ENCODE measurements at regions not wholly inside any gene's neighbourhood (a gene's known extent, or its start where the extent isn't known, plus 50 kb on each side); places are given as distances from the start of the nearest gene placed in this dataset.

- TF ChIP-seq, protein P1, sequence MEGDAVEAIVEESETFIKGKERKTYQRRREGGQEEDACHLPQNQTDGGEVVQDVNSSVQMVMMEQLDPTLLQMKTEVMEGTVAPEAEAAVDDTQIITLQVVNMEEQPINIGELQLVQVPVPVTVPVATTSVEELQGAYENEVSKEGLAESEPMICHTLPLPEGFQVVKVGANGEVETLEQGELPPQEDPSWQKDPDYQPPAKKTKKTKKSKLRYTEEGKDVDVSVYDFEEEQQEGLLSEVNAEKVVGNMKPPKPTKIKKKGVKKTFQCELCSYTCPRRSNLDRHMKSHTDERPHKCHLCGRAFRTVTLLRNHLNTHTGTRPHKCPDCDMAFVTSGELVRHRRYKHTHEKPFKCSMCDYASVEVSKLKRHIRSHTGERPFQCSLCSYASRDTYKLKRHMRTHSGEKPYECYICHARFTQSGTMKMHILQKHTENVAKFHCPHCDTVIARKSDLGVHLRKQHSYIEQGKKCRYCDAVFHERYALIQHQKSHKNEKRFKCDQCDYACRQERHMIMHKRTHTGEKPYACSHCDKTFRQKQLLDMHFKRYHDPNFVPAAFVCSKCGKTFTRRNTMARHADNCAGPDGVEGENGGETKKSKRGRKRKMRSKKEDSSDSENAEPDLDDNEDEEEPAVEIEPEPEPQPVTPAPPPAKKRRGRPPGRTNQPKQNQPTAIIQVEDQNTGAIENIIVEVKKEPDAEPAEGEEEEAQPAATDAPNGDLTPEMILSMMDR (IDR thresholded peaks at IDR 0.05; ENCODE audit: control extremely low read depth, extremely low read depth, low read depth, missing control alignments) = no peak
- DNase-seq (ENCODE audit: extremely low spot score) = no peak
- CTCF ChIA-PET = no interaction called here
- POLR2A ChIA-PET = no interaction called here
These were observed 1842.3 kb upstream of the CDH6 start for GRCh38 chr5:29351170-29351569.

GRCh38 chr5:29337030-29337429, 1856.5 kb upstream of the CDH6 start:
- DNase-seq (ENCODE audit: extremely low spot score) = no peak
- ChIA-PET POLR2A (no interaction called here), CTCF (no interaction called here)
- TF ChIP-seq, protein P1 (IDR thresholded peaks at IDR 0.05; ENCODE audit: control extremely low read depth, extremely low read depth, low read depth, missing control alignments) = no peak

- POLR2A ChIA-PET = no interaction called here
- DNase-seq (ENCODE audit: extremely low spot score) = no peak
- TF ChIP-seq, protein P1 (IDR thresholded peaks at IDR 0.05; ENCODE audit: control extremely low read depth, extremely low read depth, low read depth, missing control alignments) = no peak
- CTCF ChIA-PET = no interaction called here
These were observed 1871.9 kb upstream of the CDH6 start for GRCh38 chr5:29321591-29321990.

DNA sequence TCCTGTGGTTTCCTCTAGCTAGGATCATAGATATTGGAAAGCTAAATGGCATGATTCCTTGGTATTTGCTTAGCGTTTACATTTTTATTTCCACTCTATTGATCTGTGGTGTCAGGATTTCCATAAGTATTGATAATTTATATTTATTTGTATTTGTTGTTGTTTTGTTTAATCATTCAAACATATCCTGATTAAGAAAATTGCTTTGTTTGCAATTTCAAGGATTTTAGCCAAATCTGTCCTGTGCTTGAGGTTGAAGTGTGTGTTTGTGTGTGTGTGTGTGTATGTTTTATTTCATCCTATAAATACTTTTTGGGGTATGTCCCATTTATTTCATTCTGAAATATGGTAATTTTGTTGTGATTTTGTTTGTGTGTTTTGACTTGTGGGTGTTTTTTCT, 1884.1 kb upstream of the CDH6 start:
- CTCF ChIA-PET = no interaction called here
- DNase-seq (ENCODE audit: extremely low spot score) = no peak
- TF ChIP-seq, protein P1 (IDR thresholded peaks at IDR 0.05; ENCODE audit: control extremely low read depth, extremely low read depth, low read depth, missing control alignments) = no peak
- POLR2A ChIA-PET = no interaction called here

GRCh38 chr5:29307478-29307877, 1886.0 kb upstream of the CDH6 start:
- DNase-seq (ENCODE audit: extremely low spot score) = no peak
- POLR2A ChIA-PET = no interaction called here
- CTCF ChIA-PET = interaction anchor here (1.1 kb wide), 1 partner anchor 11 kb away, joined by 3 read pairs; no protein-coding TSS in a partner anchor
- TF ChIP-seq, protein P1 (IDR thresholded peaks at IDR 0.05; ENCODE audit: control extremely low read depth, extremely low read depth, low read depth, missing control alignments) = no peak

DNA sequence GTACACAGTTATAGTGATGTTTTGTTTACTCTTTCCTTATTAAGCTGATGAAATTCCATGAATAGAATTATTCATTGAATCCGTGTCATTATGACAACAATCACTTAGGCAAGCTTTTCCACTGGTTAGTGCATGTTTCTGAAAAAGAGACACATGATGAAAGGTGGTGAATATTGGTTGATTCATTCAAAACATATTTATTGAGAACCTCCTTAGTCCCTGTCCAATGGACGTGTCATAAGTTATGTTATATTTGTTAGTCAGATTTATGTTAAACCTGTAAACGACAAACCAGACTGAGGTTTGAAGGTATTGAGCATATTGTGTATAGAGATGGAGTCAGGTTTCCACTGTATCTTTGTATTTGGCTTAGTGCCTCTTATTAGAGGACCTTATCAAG, 1888.9 kb upstream of the CDH6 start:
- ChIA-PET CTCF (interaction anchor here (1.7 kb wide), 1 partner anchor 18 kb away, joined by 4 read pairs; no protein-coding TSS in a partner anchor), POLR2A (no interaction called here)
- no peak for DNase-seq (ENCODE audit: extremely low spot score)
- TF ChIP-seq, protein P1 (IDR thresholded peaks at IDR 0.05; ENCODE audit: control extremely low read depth, extremely low read depth, low read depth, missing control alignments) = no peak

DNA sequence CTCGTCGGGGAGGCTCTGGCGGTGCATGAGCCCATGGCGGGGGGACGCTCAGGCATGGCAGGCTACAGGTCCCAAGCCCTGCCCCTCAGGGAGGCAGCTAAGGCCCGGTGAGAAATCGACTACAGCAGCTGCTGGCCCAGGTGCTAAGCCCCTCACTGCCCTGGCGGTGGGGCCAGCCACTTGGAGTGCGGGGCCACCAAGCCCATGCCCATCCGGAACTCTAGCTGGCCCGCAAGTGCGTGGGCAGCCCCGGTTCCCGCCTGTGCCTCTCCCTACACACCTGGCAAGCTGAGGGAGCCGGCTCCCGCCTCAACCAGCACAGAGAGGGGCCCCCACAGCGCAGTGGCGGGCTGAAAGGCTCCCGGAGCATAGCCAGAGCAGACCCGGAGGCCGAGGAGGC, 1896.9 kb upstream of the CDH6 start:
- no peak for DNase-seq (ENCODE audit: extremely low spot score)
- ChIA-PET POLR2A (no interaction called here), CTCF (interaction anchor here (1.3 to 1.5 kb wide), 3 partner anchors 11 to 22 kb away, joined by 3 to 4 read pairs (median 3); no protein-coding TSS in a partner anchor)
- TF ChIP-seq, protein P1 (IDR thresholded peaks at IDR 0.05; ENCODE audit: control extremely low read depth, extremely low read depth, low read depth, missing control alignments) = no peak

Data from GM10248 (cell line).